Stomach (tissue), 4 donors: ENCODE measurements at regions not wholly inside any gene's neighbourhood (a gene's known extent, or its start where the extent isn't known, plus 50 kb on each side); places are given as distances from the start of the nearest gene placed in this dataset.

Experiments
- POLR2A ChIP-seq, 4 donors: fragments of 450-650 bp; IDR thresholded peaks; one replicate each; pipeline ENCODE4 v1.6.1; 2016; ENCODE audit warnings: antibody characterized with exemption in 4 of 4, control low read depth in 2 of 4, mild to moderate bottlenecking in 1 of 4, moderate library complexity in 1 of 4
- POLR2AphosphoS5 ChIP-seq, 3 donors: sonication (generic); formaldehyde crosslinking; IDR thresholded peaks; one replicate each; pipeline ENCODE4 v1.6.1; 2016; ENCODE audit warnings: antibody characterized with exemption in 3 of 3
- TF ChIP-seq, protein P1 (sequence below), 7 experiments: fragments of 450-650 bp in 4 of 7; fragments of 200-600 bp in 3 of 7; sonication (generic) in 3 of 7; IDR thresholded peaks; one replicate each; pipeline ENCODE4 v1.5.1; 2016 to 2019; ENCODE audit warnings: antibody characterized with exemption in 7 of 7, control low read depth in 2 of 7, mild to moderate bottlenecking in 1 of 7

DNA sequence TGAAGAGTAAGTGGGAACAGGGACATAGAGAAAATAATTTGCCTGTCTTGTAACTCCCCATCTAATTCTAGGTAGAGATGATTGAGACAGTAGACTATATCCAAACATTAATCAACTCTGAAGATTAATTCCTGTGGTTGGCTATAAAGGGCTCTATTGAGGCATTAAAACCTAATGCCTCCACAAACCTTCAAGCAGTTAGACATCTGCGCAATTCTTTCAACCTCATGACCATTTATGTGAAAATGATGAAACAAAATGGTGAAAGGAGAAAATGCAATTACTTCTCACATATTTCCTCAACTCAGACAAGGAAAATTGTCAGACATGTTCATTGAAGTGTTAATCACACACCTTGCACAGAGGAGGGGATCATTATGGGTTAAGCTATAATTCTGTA is 164.5 kb upstream of the MYT1L start:
- TF ChIP-seq, protein P1, sequence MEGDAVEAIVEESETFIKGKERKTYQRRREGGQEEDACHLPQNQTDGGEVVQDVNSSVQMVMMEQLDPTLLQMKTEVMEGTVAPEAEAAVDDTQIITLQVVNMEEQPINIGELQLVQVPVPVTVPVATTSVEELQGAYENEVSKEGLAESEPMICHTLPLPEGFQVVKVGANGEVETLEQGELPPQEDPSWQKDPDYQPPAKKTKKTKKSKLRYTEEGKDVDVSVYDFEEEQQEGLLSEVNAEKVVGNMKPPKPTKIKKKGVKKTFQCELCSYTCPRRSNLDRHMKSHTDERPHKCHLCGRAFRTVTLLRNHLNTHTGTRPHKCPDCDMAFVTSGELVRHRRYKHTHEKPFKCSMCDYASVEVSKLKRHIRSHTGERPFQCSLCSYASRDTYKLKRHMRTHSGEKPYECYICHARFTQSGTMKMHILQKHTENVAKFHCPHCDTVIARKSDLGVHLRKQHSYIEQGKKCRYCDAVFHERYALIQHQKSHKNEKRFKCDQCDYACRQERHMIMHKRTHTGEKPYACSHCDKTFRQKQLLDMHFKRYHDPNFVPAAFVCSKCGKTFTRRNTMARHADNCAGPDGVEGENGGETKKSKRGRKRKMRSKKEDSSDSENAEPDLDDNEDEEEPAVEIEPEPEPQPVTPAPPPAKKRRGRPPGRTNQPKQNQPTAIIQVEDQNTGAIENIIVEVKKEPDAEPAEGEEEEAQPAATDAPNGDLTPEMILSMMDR (IDR thresholded peaks at IDR 0.05), result no peak
- TF ChIP-seq POLR2AphosphoS5 (IDR thresholded peaks at IDR 0.05) (no peak), POLR2A (IDR thresholded peaks at IDR 0.05) (no peak)
